ENCODE measurements at regions not wholly inside any gene's neighbourhood (a gene's known extent, or its start where the extent isn't known, plus 50 kb on each side); places are given as distances from the start of the nearest gene placed in this dataset.

DNA sequence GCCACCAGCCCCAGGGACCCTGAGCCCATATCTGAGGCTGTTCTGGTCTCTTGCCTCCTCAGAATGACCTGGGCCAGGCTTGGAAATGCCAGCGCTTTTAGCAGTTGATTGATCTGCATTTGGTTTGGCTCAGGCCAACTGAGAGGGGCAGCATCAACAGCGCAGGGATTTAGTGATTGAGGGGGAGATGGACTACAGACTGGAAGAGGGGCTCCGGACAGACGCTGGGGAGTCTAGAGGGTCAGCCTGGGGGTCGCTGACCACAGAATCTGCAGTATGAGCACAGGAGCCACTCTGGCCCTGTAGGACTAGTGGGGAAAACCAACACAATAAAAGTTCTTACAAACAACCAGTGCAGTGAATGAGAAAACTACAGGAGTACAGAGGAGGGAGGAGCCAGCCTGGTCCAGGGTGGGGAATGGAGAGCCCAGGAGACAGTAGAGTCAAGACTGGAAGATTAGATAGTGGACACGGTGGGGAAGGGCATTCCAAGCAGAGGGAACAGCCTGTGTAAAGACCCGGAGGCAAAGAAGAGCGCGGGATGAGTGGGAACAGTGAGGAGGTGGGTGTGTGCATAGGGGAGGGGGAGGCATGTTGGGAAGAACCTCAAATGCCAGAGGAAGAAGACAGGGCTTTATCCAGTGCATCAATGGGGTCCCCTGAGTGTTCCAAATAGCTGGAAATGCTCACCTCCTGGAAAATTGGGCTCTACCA, 128.9 kb downstream of the MRM1 start:
- DNase-seq: no peak

- no peak for DNase-seq
Measured at GRCh38 chr17:36730857-36731490, 129.6 kb downstream of the MRM1 start.

- no peak for DNase-seq
Measured at GRCh38 chr17:36731811-36732210, 130.4 kb downstream of the MRM1 start.

- no peak for DNase-seq
Measured at GRCh38 chr17:36732351-36732750, 131.0 kb downstream of the MRM1 start.

- DNase-seq: no peak
Measured at GRCh38 chr17:36736201-36737156, 135.1 kb downstream of the MRM1 start.

- DNase-seq: no peak
Measured at GRCh38 chr17:36739208-36739607, 137.8 kb downstream of the MRM1 start.

DNA sequence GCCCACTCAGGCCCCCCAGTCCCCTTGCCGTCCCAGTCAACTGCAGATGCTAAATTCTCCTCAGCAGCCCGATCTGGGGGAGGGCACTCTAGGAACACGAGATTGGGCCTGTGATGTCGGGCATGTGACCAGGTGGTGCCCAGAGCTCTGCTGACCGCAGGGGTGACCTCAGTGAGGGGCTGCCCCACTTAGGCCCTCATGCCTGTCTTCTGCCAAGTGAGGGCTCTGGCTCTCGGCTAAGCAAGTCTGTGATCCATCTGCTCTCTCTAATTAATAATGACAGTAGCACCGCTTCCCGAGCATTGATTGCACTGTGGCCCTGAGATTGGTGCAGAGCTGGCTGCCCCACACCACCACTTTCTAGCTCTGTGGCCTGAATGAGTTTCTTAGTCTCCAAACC, 138.8 kb downstream of the MRM1 start:
- no peak for DNase-seq

DNA sequence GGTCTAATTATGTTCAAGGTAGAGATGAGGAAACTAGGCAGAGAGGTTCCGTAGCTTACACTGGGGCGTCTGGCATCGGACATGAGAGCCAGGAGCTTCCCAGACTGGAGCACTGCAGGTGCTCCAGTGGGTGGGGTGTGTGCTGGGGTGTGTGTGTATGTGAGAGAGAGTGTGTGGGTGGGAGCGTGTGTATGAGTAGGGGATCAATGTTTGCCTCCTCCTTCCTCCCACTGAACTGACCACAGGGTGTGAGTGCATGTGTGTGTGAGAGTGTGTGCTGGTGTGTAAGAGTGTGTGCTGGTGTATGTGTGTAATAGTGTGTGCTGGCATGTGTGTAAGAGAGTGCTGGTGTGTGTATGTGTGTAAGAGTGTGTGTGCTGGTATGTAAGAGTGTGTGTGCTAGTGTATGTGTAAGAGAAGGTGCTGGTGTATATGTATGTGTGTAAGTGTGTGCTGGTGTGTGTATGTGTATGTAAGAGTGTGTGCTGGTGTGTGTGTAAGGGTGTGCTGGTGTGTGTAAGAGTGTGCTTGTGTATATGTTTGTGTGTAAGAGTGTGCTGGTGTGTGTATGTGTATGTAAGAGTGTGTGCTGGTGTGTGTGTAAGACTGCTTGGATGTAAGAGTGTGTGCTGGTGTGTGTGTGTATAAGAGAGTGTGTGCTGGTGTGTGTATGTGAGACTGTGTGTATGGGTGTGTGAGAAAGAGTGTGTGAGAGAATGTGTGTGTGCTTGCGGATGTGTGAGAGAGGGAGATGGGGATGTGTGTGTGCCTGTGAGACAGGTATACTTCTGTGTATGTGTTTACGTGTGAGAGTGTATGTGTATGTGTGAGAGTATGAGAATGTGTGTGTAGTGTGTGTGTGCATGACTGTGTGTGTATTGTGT, 139.9 kb downstream of the MRM1 start:
- DNase-seq: no peak

- DNase-seq: no peak
Measured at GRCh38 chr17:36742267-36743000, 141.1 kb downstream of the MRM1 start.

DNA sequence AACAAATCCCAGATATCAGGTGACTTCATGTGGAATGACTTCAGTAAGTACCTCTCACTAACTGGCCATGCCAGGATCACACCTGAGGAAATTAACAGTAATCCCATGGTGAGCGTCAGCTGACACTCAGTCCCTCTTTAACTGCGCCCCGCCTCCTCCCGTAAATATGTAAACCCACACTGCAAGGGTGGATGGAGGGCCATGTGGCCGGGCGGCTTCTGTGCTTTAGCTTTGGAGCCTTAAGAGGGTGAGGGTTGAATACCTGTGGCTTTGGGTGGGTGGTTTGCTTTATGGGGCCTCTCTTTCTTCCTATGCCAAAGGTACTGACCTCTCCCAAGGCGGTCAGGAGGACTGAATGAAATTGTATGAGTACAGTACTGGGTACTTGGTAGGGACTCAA, 141.7 kb downstream of the MRM1 start:
- no peak for DNase-seq

DNA sequence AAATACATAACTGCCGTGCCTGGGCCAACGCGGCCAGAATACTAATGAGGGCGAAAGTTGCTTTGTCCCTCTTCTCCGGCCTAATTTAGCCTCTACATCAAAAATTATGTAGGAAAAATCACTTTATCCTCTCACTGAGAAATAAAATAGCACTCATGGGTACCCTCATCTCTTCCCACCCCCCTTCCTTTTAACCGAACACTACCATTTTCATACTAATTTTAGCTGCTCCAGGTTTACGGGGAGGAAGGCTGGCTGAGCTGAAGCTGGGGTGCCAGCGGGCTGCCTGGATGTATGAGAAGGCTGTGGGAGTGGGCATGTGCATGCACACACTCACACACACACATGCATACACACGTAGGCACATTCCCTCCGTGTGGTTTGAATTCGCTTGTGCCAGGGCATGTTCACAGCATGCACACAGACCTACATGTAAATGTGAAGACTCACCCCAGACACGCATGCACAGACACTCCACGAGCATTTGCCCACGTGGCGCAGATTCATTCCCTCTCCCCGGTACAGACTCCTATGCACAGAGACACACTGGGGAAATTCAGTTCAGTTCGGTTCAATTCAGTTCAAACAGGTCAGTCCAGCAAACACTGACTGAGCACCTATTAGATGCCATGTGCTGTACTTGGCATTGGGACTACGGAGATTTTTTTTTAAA, 145.1 kb downstream of the MRM1 start:
- DNase-seq: no peak

DNA sequence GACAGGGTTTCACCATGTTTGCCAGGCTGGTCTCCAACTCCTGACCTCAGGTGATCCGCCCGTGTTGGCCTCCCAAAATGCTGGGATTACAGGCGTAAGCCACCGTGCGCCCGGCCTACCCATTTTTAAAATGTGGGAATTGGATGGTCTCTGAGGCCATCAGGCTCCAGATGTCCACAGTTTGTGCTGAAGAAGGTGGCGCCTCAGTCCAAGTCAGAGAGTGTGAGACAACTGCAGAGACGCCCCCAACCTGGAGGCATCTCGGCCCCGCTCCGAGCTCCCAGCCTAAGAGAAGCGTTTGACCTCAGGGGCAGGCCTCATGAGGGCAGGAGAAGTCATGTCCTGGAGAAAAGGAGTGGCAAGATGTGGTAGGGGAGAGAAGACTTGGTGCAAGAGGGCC, 146.5 kb downstream of the MRM1 start:
- DNase-seq: no peak

DNA sequence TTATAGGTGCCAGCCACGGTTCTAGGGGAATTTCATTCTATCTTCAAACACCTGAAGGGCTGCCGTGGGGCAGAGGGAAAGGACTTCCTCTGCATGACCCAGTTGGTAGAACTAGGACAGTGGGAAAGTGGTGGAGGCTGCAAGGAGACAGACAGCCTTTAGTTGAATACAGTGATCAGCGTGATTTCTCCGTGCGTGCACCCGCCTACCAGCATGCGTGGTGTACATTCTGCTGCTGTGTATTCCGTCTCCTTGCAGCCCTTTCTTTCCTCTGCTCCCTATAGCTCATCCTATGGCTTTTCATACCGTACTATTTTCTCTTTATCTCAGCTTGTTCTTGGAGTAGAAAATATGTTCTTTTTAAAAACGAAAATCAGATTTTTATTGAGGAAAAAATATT, 146.9 kb downstream of the MRM1 start:
- no peak for DNase-seq

DNA sequence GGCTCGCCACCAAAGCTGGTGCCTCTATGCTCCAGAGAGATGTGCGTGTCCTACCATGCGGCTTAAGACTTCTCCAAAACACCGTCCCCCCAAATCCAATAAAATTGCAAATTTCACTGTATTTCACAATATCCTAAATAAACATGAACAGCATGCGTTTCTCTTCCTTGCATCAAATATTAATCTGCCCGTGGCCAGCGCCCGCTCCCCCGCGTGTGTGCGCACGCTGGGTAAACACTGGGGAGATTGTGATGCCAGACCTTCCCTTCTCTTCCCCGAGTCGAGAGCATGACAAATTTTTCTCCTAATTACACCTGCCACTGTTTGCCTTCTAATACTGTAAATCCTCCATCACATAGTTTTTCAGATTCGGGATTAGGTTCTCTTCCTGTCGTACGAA, 148.1 kb downstream of the MRM1 start:
- DNase-seq: no peak

- DNase-seq: no peak
Measured at GRCh38 chr17:36750316-36750885, 149.0 kb downstream of the MRM1 start.

DNA sequence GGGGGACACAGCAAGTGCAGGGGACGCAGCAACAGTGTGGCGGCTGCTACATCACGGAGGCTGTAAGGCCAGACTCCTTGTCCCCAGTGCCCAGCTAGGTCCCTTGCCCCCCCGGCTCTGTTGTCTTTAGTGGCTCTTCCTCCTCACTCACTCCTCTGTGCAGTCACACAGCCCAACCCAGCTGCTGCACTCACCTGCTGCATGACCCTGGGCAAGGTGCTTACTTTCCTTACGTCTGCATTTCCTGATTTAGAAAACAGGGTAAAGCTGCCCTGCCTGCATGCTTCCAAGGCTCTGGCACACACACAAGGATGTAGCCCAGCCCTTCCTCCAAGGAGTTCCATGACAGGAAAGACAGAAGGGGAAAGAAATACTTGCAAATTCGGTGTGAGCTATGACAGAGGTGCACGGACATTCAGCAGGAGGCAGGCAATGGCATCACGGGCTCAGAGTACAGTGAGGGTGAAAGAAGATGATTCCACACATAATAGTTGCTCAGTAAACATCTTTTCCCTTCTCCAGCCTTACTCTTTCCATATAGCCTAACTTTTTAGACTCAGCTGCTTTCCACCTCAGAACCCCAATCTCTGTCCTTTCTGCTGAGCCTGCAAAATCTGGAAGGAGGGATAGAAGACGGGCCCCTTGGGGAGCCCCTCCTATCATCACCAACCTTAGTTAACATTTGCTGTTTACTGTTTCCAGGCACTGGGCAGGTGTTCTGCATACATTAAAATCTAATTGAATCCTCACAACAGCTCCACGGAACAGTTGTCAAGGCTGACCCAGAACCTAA, 150.9 kb downstream of the MRM1 start:
- no peak for DNase-seq

DNA sequence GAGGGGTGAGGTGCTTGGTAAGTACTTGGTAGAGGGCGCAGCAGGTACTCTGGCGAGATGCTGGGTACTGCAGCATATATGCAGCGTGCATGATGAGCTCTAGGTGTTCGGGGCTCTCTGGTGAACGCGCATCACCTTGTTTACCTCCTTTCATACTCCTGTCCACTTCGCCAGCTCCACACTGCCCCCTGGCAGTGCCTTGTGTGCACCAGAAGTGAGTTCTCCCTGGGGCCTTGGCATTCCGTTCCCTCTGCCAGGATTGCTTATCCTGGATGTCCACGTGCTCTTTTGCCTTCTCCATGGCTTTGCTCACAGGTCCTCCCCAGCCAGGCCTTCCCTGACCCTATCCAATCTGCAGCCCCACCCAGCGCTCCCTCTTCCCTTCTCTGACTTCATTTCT, 154.2 kb downstream of the MRM1 start:
- DNase-seq: peak; percentile 36

- DNase-seq: no peak
Measured at GRCh38 chr17:36756695-36757094, 155.3 kb downstream of the MRM1 start.

DNA sequence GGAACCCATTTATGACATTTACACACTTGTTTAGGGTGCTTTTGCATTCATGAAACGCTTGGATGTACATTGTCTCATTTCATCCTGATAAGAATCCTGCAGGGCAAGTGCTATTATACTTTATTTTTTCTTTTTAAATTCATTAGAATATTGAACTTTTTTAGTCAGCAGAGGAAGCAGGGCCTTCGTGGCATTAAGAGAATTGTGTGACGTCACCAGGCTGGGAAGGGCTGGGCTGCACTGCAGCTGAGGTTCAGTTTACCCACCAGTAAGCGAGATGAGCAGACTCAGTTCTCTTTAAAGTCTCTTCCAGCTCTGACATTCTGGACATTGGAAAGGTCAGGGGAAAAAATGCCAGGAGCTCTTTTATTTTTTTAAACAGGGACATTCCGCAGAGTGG, 159.0 kb downstream of the MRM1 start:
- no peak for DNase-seq

All from stimulated activated CD4-positive, alpha-beta T cell treated with anti-CD3 and anti-CD28 coated beads, Interleukin-4, amount 100 ng/mL, for 1 hour (primary cell).